HG03565 (cell line): ENCODE measurements at regions not wholly inside any gene's neighbourhood (a gene's known extent, or its start where the extent isn't known, plus 50 kb on each side); places are given as distances from the start of the nearest gene placed in this dataset.
A peak's percentile ranks its signal among the peaks of the same experiment; 100 is the strongest.

Source experiments
- ATAC-seq: cut with Tn5 transposase; IDR thresholded peaks from one replicate; pipeline ENCODE4 v1.9.1; 2021; ENCODE audit warnings: mild to moderate bottlenecking, moderate library complexity; ENCODE audit not compliant: unreplicated experiment

- ATAC-seq: no peak
Measured at GRCh38 chr5:74295141-74295540, 345.4 kb downstream of the ENC1 start.

- ATAC-seq: peak; percentile 49
Measured at GRCh38 chr5:74294231-74294705, 346.3 kb downstream of the ENC1 start.

- ATAC-seq: no peak
Measured at GRCh38 chr5:74293182-74293581, 347.3 kb downstream of the ENC1 start.

GRCh38 chr5:74290634-74291241 lies 349.8 kb downstream of the ENC1 start:
- no peak for ATAC-seq

- ATAC-seq: no peak
Measured at GRCh38 chr5:74289691-74290090, 350.8 kb downstream of the ENC1 start.

GRCh38 chr5:74289238-74289637 lies 351.3 kb downstream of the ENC1 start:
- no peak for ATAC-seq

- ATAC-seq: no peak
Measured at GRCh38 chr5:74288448-74289108, 351.9 kb downstream of the ENC1 start.

- no peak for ATAC-seq
Measured at GRCh38 chr5:74288038-74288437, 352.5 kb downstream of the ENC1 start.

GRCh38 chr5:74286734-74287695 lies 353.5 kb downstream of the ENC1 start:
- ATAC-seq: no peak

GRCh38 chr5:74285675-74286280 lies 354.8 kb downstream of the ENC1 start:
- no peak for ATAC-seq

- no peak for ATAC-seq
Measured at GRCh38 chr5:74282490-74282889, 358.0 kb downstream of the ENC1 start.

GRCh38 chr5:74281166-74281565 lies 359.4 kb downstream of the ENC1 start:
- no peak for ATAC-seq

- no peak for ATAC-seq
Measured at GRCh38 chr5:74280306-74280705, 360.2 kb downstream of the ENC1 start.

GRCh38 chr5:74279244-74279643 lies 361.3 kb downstream of the ENC1 start:
- ATAC-seq: no peak

- ATAC-seq: no peak
Measured at GRCh38 chr5:74277418-74277817, 363.1 kb downstream of the ENC1 start.

GRCh38 chr5:74275171-74275992 lies 365.1 kb downstream of the ENC1 start:
- ATAC-seq: no peak

- ATAC-seq: no peak
Measured at GRCh38 chr5:74274326-74274725, 366.2 kb downstream of the ENC1 start.

- no peak for ATAC-seq
Measured at GRCh38 chr5:74272831-74273451, 367.6 kb downstream of the ENC1 start.

- ATAC-seq: no peak
Measured at GRCh38 chr5:74272024-74272775, 368.3 kb downstream of the ENC1 start.
